ENCODE measurements at regions not wholly inside any gene's neighbourhood (a gene's known extent, or its start where the extent isn't known, plus 50 kb on each side); places are given as distances from the start of the nearest gene placed in this dataset.

GRCh38 chr18:45291621-45292615 is 323.4 kb upstream of the SLC14A2 start:
- no peak overlapping the region for H3K27ac Mint-ChIP-seq
- no peak for DNase-seq (ENCODE audit: extremely low spot score, unreplicated experiment)
- no peaks in the 10 kb centered on the region for H3K27me3 Mint-ChIP-seq
- peaks cover 7% of the 10 kb centered on the region for H3K4me1 Mint-ChIP-seq (ENCODE audit: unreplicated experiment)
- H3K9me3 Mint-ChIP-seq: no peaks in the 10 kb centered on the region
- H3K4me3 Mint-ChIP-seq: no peak overlapping the region
- TF ChIP-seq CTCF (conservative IDR thresholded peaks at IDR 0.05): no peak
- H3K36me3 Mint-ChIP-seq: no peaks in the 10 kb centered on the region

- Mint-ChIP-seq H3K36me3 (no peaks in the 10 kb centered on the region), H3K27me3 (no peaks in the 10 kb centered on the region), H3K27ac (no peak overlapping the region), H3K9me3 (no peaks in the 10 kb centered on the region), H3K4me1 (ENCODE audit: unreplicated experiment) (peaks cover 7% of the 10 kb centered on the region), H3K4me3 (no peak overlapping the region)
- DNase-seq (ENCODE audit: extremely low spot score, unreplicated experiment): no peak
- TF ChIP-seq CTCF (conservative IDR thresholded peaks at IDR 0.05): no peak
Observed at GRCh38 chr18:45295388-45295787, 319.9 kb upstream of the SLC14A2 start.

- H3K4me1 Mint-ChIP-seq (ENCODE audit: unreplicated experiment): peaks cover 7% of the 10 kb centered on the region
- H3K36me3 Mint-ChIP-seq: no peaks in the 10 kb centered on the region
- H3K27me3 Mint-ChIP-seq: no peaks in the 10 kb centered on the region
- DNase-seq (ENCODE audit: extremely low spot score, unreplicated experiment): no peak
- H3K4me3 Mint-ChIP-seq: no peak overlapping the region
- H3K27ac Mint-ChIP-seq: no peak overlapping the region
- TF ChIP-seq CTCF (conservative IDR thresholded peaks at IDR 0.05): no peak
- H3K9me3 Mint-ChIP-seq: no peaks in the 10 kb centered on the region
Observed at GRCh38 chr18:45298986-45299385, 316.3 kb upstream of the SLC14A2 start.

- TF ChIP-seq CTCF (conservative IDR thresholded peaks at IDR 0.05): no peak
- H3K36me3 Mint-ChIP-seq: no peaks in the 10 kb centered on the region
- peaks cover 7% of the 10 kb centered on the region for H3K4me1 Mint-ChIP-seq (ENCODE audit: unreplicated experiment)
- H3K4me3 Mint-ChIP-seq: no peak overlapping the region
- no peak overlapping the region for H3K27ac Mint-ChIP-seq
- H3K27me3 Mint-ChIP-seq: peaks cover 3% of the 10 kb centered on the region
- no peaks in the 10 kb centered on the region for H3K9me3 Mint-ChIP-seq
- DNase-seq (ENCODE audit: extremely low spot score, unreplicated experiment): no peak
Observed at GRCh38 chr18:45303026-45303425, 312.2 kb upstream of the SLC14A2 start.

- Mint-ChIP-seq H3K4me1 (ENCODE audit: unreplicated experiment) (peaks cover 7% of the 10 kb centered on the region), H3K27ac (no peak overlapping the region), H3K36me3 (no peaks in the 10 kb centered on the region), H3K4me3 (no peak overlapping the region), H3K9me3 (no peaks in the 10 kb centered on the region), H3K27me3 (peaks cover 3% of the 10 kb centered on the region)
- no peak for TF ChIP-seq CTCF (conservative IDR thresholded peaks at IDR 0.05)
- DNase-seq (ENCODE audit: extremely low spot score, unreplicated experiment): no peak
Observed at GRCh38 chr18:45304558-45304957, 310.7 kb upstream of the SLC14A2 start.
